ENCODE measurements at regions not wholly inside any gene's neighbourhood (a gene's known extent, or its start where the extent isn't known, plus 50 kb on each side); places are given as distances from the start of the nearest gene placed in this dataset.

- TF ChIP-seq CTCF (IDR thresholded peaks at IDR 0.05) (no peak), POLR2AphosphoS5 (IDR thresholded peaks at IDR 0.05) (no peak), POLR2A (IDR thresholded peaks at IDR 0.05) (no peak)
Observed at GRCh38 chr7:68964060-68964459, 634.2 kb upstream of the AUTS2 start.

All from gastroesophageal sphincter (tissue), 3 donors.